Endothelial cell of umbilical vein (primary cell): ENCODE measurements at regions not wholly inside any gene's neighbourhood (a gene's known extent, or its start where the extent isn't known, plus 50 kb on each side); places are given as distances from the start of the nearest gene placed in this dataset.

ENCODE experiments used
- BruUV-seq: library from RNA; stranded (reverse); fragments of 400-500 nt; replicated peaks from 2 replicates; lab custom pipeline; 2021; lab: Mats Ljungman, UMichigan
- CTCF ChIA-PET: fragments of 300-600, 350-600 bp; sonication (Branson Sonifier 250); formaldehyde crosslinking; loops from one replicate; lab custom pipeline; 2021; ENCODE audit warnings: antibody characterized with exemption, inconsistent platforms; lab: Charles Lee
- POLR2A ChIA-PET: fragments of 300-600, 350-600 bp; sonication (Branson Sonifier 250); formaldehyde crosslinking; loops from one replicate; lab custom pipeline; 2021; ENCODE audit warnings: antibody characterized with exemption, inconsistent platforms; lab: Charles Lee
- DNase-seq: peaks from one replicate; pipeline ENCODE4 v3.0.0-alpha.2; 2011; ENCODE audit warnings: low read depth, low spot score
- FAIRE-seq: peaks from 2 replicates; lab custom pipeline; 2011; peaks lifted over from hg19 to GRCh38; lab: Jason Lieb, UNC
- H2AFZ ChIP-seq: 2 replicates; pipeline ENCODE4 v1.6.0; 2012; ENCODE audit warnings: low read depth, low read length, control low read depth, inconsistent platforms
- H3K27ac ChIP-seq: 2 replicates; pipeline ENCODE4 v1.5.1; 2011; ENCODE audit warnings: low read depth, mild to moderate bottlenecking, control low read depth, low read length, moderate library complexity; ENCODE audit not compliant: insufficient read depth
- H3K27me3 ChIP-seq, 2 experiments: 2 replicates each; pipeline versions ENCODE4 v1.6.0 to v1.6.1; 2011; ENCODE audit warnings: low read length in 2 of 2, mixed read lengths in 1 of 2; ENCODE audit not compliant: control insufficient read depth in 2 of 2, insufficient read depth in 2 of 2
- H3K36me3 ChIP-seq, 2 experiments: 2 replicates in 1 of 2; 3 replicates in 1 of 2; pipeline ENCODE4 v1.5.1; 2011; ENCODE audit warnings: low read length in 2 of 2, mild to moderate bottlenecking in 1 of 2, moderate library complexity in 1 of 2; ENCODE audit not compliant: control insufficient read depth in 2 of 2, insufficient read depth in 2 of 2; ENCODE audit errors: extremely low read depth in 1 of 2
- H3K4me1 ChIP-seq: 3 replicates; pipeline ENCODE4 v1.5.1; 2011; ENCODE audit warnings: mild to moderate bottlenecking, low read length; ENCODE audit not compliant: control insufficient read depth, insufficient read depth; ENCODE audit errors: extremely low read depth
- H3K4me2 ChIP-seq: 2 replicates; pipeline ENCODE4 v1.6.1; 2011; ENCODE audit warnings: low read length, control low read depth, mixed read lengths; ENCODE audit not compliant: insufficient read depth
- H3K4me3 ChIP-seq, 3 experiments: fragments of 200-600 bp in 1 of 3; sonication (generic), shearing (Covaris generic) in 1 of 3; replicated peaks in 1 of 3; 2 replicates each; pipeline ENCODE4 v1.5.1; 2011 to 2016; ENCODE audit warnings: control low read depth in 3 of 3, low read length in 3 of 3, mild to moderate bottlenecking in 2 of 3, inconsistent platforms in 1 of 3, low read depth in 1 of 3, moderate library complexity in 1 of 3; ENCODE audit not compliant: insufficient read depth in 1 of 3
- H3K79me2 ChIP-seq: 2 replicates; pipeline ENCODE4 v1.6.0; 2012; ENCODE audit warnings: low read length, inconsistent platforms; ENCODE audit not compliant: control insufficient read depth, insufficient read depth
- H3K9ac ChIP-seq: replicated peaks from 2 replicates; pipeline ENCODE3; 2011; ENCODE audit warnings: low read length, control low read depth; ENCODE audit not compliant: insufficient read depth; ENCODE audit errors: extremely low read depth
- H3K9me1 ChIP-seq: replicated peaks from 3 replicates; pipeline ENCODE4 v1.6.0; 2011; ENCODE audit warnings: mild to moderate bottlenecking, low read length; ENCODE audit not compliant: control insufficient read depth, insufficient read depth; ENCODE audit errors: extremely low read depth
- H3K9me3 ChIP-seq: replicated peaks from 2 replicates; pipeline ENCODE4 v1.5.1; 2012; ENCODE audit warnings: low read length, inconsistent platforms; ENCODE audit not compliant: control insufficient read depth, insufficient read depth
- H4K20me1 ChIP-seq: replicated peaks from 2 replicates; pipeline ENCODE3; 2011; ENCODE audit warnings: mild to moderate bottlenecking, low read length; ENCODE audit not compliant: control insufficient read depth, insufficient read depth; ENCODE audit errors: extremely low read depth
- CTCF ChIP-seq, 2 donors: IDR thresholded peaks; 1 replicate in 1 of 2; 2 replicates in 1 of 2; pipeline ENCODE4 v1.5.1; 2011; ENCODE audit warnings: low read length in 2 of 2, mild to moderate bottlenecking in 2 of 2, moderate library complexity in 2 of 2, control low read depth in 1 of 2, inconsistent platforms in 1 of 2, low read depth in 1 of 2; ENCODE audit not compliant: insufficient read depth in 1 of 2; ENCODE audit errors: extremely low read depth in 1 of 2
- FOS ChIP-seq: IDR thresholded peaks from 2 replicates; pipeline ENCODE4 v1.6.1; 2011; ENCODE audit warnings: mild to moderate bottlenecking, low read length, moderate library complexity, borderline replicate concordance; ENCODE audit not compliant: insufficient read depth
- GATA2 ChIP-seq: IDR thresholded peaks from 2 replicates; pipeline ENCODE4 v1.7.0; 2011; ENCODE audit warnings: low read depth, mild to moderate bottlenecking, moderate library complexity, mixed read lengths, low read length; ENCODE audit not compliant: insufficient read length, insufficient read depth
- JUN ChIP-seq: IDR thresholded peaks from 2 replicates; pipeline ENCODE4 v1.6.1; 2011; ENCODE audit warnings: borderline replicate concordance, low read depth; ENCODE audit not compliant: insufficient read length, insufficient read depth
- POLR2A ChIP-seq: IDR thresholded peaks from 2 replicates; pipeline ENCODE4 v1.6.1; 2012; ENCODE audit warnings: low read depth, mild to moderate bottlenecking, control low read depth, low read length
- POLR2AphosphoS5 ChIP-seq: IDR thresholded peaks from 2 replicates; pipeline ENCODE4 v1.6.1; 2012; ENCODE audit warnings: low read depth, mild to moderate bottlenecking, control low read depth, low read length, moderate library complexity; ENCODE audit not compliant: insufficient read depth
- dilution Hi-C: fragments of 300-500 bp; cut with MboI; formaldehyde crosslinking; loops from one replicate; pipeline ENCODE4 v1.15.0; 2019; ENCODE audit warnings: low sequenced_read_pairs; ENCODE audit not compliant: extremely low pct_ligation_motif_present
- intact Hi-C: fragments of 100-400 bp; cut with micrococcal nuclease; formaldehyde crosslinking; loops from one replicate; pipeline ENCODE4 v1.10.0; 2022

DNA sequence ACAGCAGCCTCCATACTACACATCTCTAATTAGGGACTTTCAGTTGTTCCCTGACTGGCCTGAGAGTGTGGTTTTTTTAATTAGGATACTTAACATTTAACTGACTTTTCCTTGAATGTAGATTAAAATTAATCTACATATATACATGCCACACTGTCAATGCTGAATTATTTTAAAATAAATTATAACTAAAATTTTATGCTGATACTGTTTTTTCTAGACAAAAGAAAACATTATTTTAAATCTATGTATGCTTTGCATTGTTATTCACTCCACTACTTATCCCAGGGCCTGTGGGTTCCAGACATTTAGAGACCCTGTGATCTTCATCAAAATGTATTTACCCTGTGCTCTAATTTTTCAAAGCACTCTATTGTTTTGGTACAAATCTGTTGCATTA is 496.0 kb upstream of the MAP2 start:
- no TSS peak for BruUV-seq

More for the DNA sequence above, 496.0 kb upstream of the MAP2 start:
- no peaks in the 10 kb centered on the region for H4K20me1 ChIP-seq
- H3K27ac ChIP-seq = no peak overlapping the region
- no peak overlapping the region for H3K4me2 ChIP-seq
- no peaks in the 10 kb centered on the region for H3K36me3 ChIP-seq
- no peaks in the 10 kb centered on the region for H3K9me1 ChIP-seq
- ChIA-PET CTCF (no interaction called here), POLR2A (no interaction called here)
- FAIRE-seq = no peak
- H3K9ac ChIP-seq = no peak overlapping the region
- intact Hi-C loops = no loop called here
- H3K79me2 ChIP-seq = no peaks in the 10 kb centered on the region
- DNase-seq = no peak
- dilution Hi-C loops = no loop called here
- no peak overlapping the region for H3K4me3 ChIP-seq
- TF ChIP-seq FOS (no peak), CTCF (IDR thresholded peaks at IDR 0.05; ENCODE audit: extremely low read depth in 1 of 2, insufficient read depth in 1 of 2, low read depth in 1 of 2, low read length in 2 of 2) (no peak), GATA2 (no peak), JUN (no peak), POLR2A (no peak), POLR2AphosphoS5 (no peak)
- H3K27me3 ChIP-seq = no peaks in the 10 kb centered on the region
- H3K4me1 ChIP-seq = no peaks in the 10 kb centered on the region
- no peaks in the 10 kb centered on the region for H3K9me3 ChIP-seq
- no peak overlapping the region for H2AFZ ChIP-seq
